HCT116 (cell line): ENCODE measurements at regions not wholly inside any gene's neighbourhood (a gene's known extent, or its start where the extent isn't known, plus 50 kb on each side); places are given as distances from the start of the nearest gene placed in this dataset.

ENCODE experiments used
- ATAC-seq: fragments of 200-7000 bp; cut with Tn5 transposase; 2 replicates; pipeline ENCODE4 v1.9.1; 2020; ENCODE audit warnings: mild to moderate bottlenecking, moderate library complexity
- BruUV-seq: library from RNA; stranded (reverse); fragments of 400-500 nt; replicated peaks from 2 replicates; lab custom pipeline; 2021; lab: Mats Ljungman, UMichigan
- CTCF ChIA-PET: fragments of 300-600 bp; sonication (Branson Sonifier 250); formaldehyde crosslinking; loops from one replicate; lab custom pipeline; 2021; ENCODE audit warnings: antibody characterized with exemption; lab: Charles Lee
- POLR2A ChIA-PET: fragments of 300-600, 350-600 bp; sonication (Branson Sonifier 250); formaldehyde crosslinking; loops from one replicate; lab custom pipeline; 2021; ENCODE audit warnings: antibody characterized with exemption; lab: Charles Lee
- RAD21 ChIA-PET, 2 experiments: fragments of 300-600 bp; sonication (Branson Sonifier 250); formaldehyde crosslinking; loops; one replicate each; lab custom pipeline; 2023; ENCODE audit warnings: low total read pairs in 2 of 2; ENCODE audit not compliant: uncharacterized antibody in 2 of 2, unreplicated experiment in 2 of 2, low non-redundant PET in 1 of 2; lab: Charles Lee
- DNase-seq: peaks from one replicate; pipeline ENCODE4 v3.0.0-alpha.2; 2010; ENCODE audit warnings: low read depth, low spot score
- H2AFZ ChIP-seq: fragments of 200-600 bp; shearing (Covaris generic), sonication (generic); 2 replicates; pipeline ENCODE4 v1.6.1; 2017; ENCODE audit warnings: low read depth, mixed run types, mixed read lengths, antibody characterized with exemption, low read length; ENCODE audit not compliant: poor library complexity, severe bottlenecking
- H3K27ac ChIP-seq: 2 replicates; pipeline ENCODE4 v1.5.1; 2012; ENCODE audit warnings: low read depth, low read length
- H3K27me3 ChIP-seq: fragments of 200-600 bp; sonication (generic); 2 replicates; pipeline ENCODE4 v1.6.1; 2016; ENCODE audit warnings: mixed run types, low read length, mixed read lengths; ENCODE audit not compliant: insufficient read depth
- H3K36me3 ChIP-seq, 2 experiments: fragments of 200-500 bp in 1 of 2; fragments of 200-600 bp in 1 of 2; sonication (Bioruptor generic) in 1 of 2; sonication (generic) in 1 of 2; 2 replicates each; pipeline versions ENCODE4 v1.5.1 to v1.6.1; 2014 to 2016; ENCODE audit warnings: low read length in 2 of 2, inconsistent platforms in 1 of 2, mixed read lengths in 1 of 2, mixed run types in 1 of 2; ENCODE audit not compliant: insufficient read depth in 2 of 2, control insufficient read depth in 1 of 2
- H3K4me1 ChIP-seq, 2 experiments: fragments of 200-600 bp in 1 of 2; sonication (generic) in 1 of 2; 2 replicates each; pipeline versions ENCODE4 v1.5.1 to v1.6.1; 2012 to 2017; ENCODE audit warnings: low read length in 2 of 2, inconsistent platforms in 1 of 2, mild to moderate bottlenecking in 1 of 2, mixed read lengths in 1 of 2, mixed run types in 1 of 2, moderate library complexity in 1 of 2; ENCODE audit not compliant: insufficient read depth in 2 of 2, control insufficient read depth in 1 of 2
- H3K4me2 ChIP-seq: fragments of 200-600 bp; sonication (generic); 2 replicates; pipeline ENCODE4 v1.6.1; 2017; ENCODE audit warnings: mixed run types, low read length, mixed read lengths
- H3K4me3 ChIP-seq, 2 experiments: fragments of 200-600 bp in 1 of 2; sonication (generic) in 1 of 2; replicated peaks in 1 of 2; 2 replicates each; pipeline ENCODE4 v1.5.1; 2011 to 2016; ENCODE audit warnings: low read length in 2 of 2, control low read depth in 1 of 2, low read depth in 1 of 2, mild to moderate bottlenecking in 1 of 2, mixed read lengths in 1 of 2, mixed run types in 1 of 2
- H3K79me2 ChIP-seq: fragments of 200-600 bp; sonication (generic); 2 replicates; pipeline ENCODE4 v1.6.1; 2017; ENCODE audit warnings: mild to moderate bottlenecking, mixed run types, low read length, moderate library complexity, mixed read lengths; ENCODE audit not compliant: insufficient read depth
- H3K9ac ChIP-seq: fragments of 200-600 bp; sonication (generic); 2 replicates; pipeline ENCODE4 v1.6.1; 2016; ENCODE audit warnings: low read length, mixed read lengths
- H3K9me2 ChIP-seq: fragments of 200-600 bp; sonication (generic), shearing (Covaris generic); 2 replicates; pipeline ENCODE4 v1.6.1; 2017; ENCODE audit warnings: mixed run types, mild to moderate bottlenecking, moderate library complexity; ENCODE audit not compliant: insufficient read depth
- H3K9me3 ChIP-seq, 2 experiments: fragments of 200-500 bp in 1 of 2; fragments of 200-600 bp in 1 of 2; sonication (Bioruptor generic) in 1 of 2; sonication (generic) in 1 of 2; 2 replicates each; pipeline ENCODE4 v1.6.1; 2014 to 2017; ENCODE audit warnings: low read length in 2 of 2, mixed read lengths in 2 of 2, inconsistent platforms in 1 of 2, low read depth in 1 of 2, mild to moderate bottlenecking in 1 of 2, mixed run types in 1 of 2, moderate library complexity in 1 of 2; ENCODE audit not compliant: control insufficient read depth in 1 of 2, insufficient read depth in 1 of 2
- H4K20me1 ChIP-seq: fragments of 200-600 bp; sonication (generic), shearing (Covaris generic); 2 replicates; pipeline ENCODE4 v1.6.1; 2017; ENCODE audit warnings: mixed run types, mild to moderate bottlenecking, moderate library complexity; ENCODE audit not compliant: insufficient read depth
- CBX3 ChIP-seq: IDR thresholded peaks from 2 replicates; pipeline ENCODE4 v1.6.1; 2012; ENCODE audit warnings: low read depth
- CEBPB ChIP-seq: IDR thresholded peaks from 2 replicates; pipeline ENCODE4 v1.6.1; 2012; ENCODE audit warnings: low read depth
- CTCF ChIP-seq, 3 experiments: fragments of 200-600 bp in 1 of 3; sonication (generic) in 1 of 3; IDR thresholded peaks in 2 of 3; conservative IDR thresholded peaks in 1 of 3; 2 replicates each; pipeline ENCODE4 v1.5.1; 2012 to 2017; ENCODE audit warnings: low read depth in 2 of 3, low read length in 2 of 3, antibody characterized with exemption in 1 of 3, borderline replicate concordance in 1 of 3, control low read depth in 1 of 3, mild to moderate bottlenecking in 1 of 3, mixed read lengths in 1 of 3, mixed run types in 1 of 3, moderate library complexity in 1 of 3; ENCODE audit not compliant: insufficient read depth in 1 of 3
- EGR1 ChIP-seq: IDR thresholded peaks from 2 replicates; pipeline ENCODE4 v1.6.1; 2012; ENCODE audit warnings: low read depth
- EZH2 ChIP-seq: fragments of 200-600 bp; sonication (generic); IDR thresholded peaks from 2 replicates; pipeline ENCODE4 v1.6.1; 2017; ENCODE audit warnings: antibody characterized with exemption, mixed run types
- EZH2phosphoT487 ChIP-seq: fragments of 200-600 bp; IDR thresholded peaks from 2 replicates; pipeline ENCODE4 v1.6.1; 2018; ENCODE audit warnings: antibody characterized with exemption, borderline replicate concordance
- FOSL1 ChIP-seq: IDR thresholded peaks from 2 replicates; pipeline ENCODE4 v1.6.1; 2012; ENCODE audit warnings: low read depth
- JUND ChIP-seq: IDR thresholded peaks from 2 replicates; pipeline ENCODE4 v1.6.1; 2012
- POLR2A ChIP-seq: IDR thresholded peaks from 2 replicates; pipeline ENCODE4 v1.7.0; 2011; ENCODE audit warnings: borderline replicate concordance; ENCODE audit not compliant: insufficient read depth, insufficient read length; ENCODE audit errors: extremely low read depth
- POLR2AphosphoS5 ChIP-seq: IDR thresholded peaks from 2 replicates; pipeline ENCODE4 v1.6.1; 2011; ENCODE audit warnings: mild to moderate bottlenecking, low read depth, low read length, moderate library complexity
- RAD21 ChIP-seq: IDR thresholded peaks from 2 replicates; pipeline ENCODE4 v1.6.1; 2012; ENCODE audit warnings: low read depth, mild to moderate bottlenecking
- SIN3A ChIP-seq: IDR thresholded peaks from 2 replicates; pipeline ENCODE4 v1.6.1; 2012; ENCODE audit warnings: low read depth
- SRF ChIP-seq: IDR thresholded peaks from 2 replicates; pipeline ENCODE4 v1.6.1; 2012; ENCODE audit warnings: low read depth
- TCF7L2 ChIP-seq: IDR thresholded peaks from 2 replicates; pipeline ENCODE4 v1.7.0; 2011; ENCODE audit warnings: borderline replicate concordance, inconsistent platforms; ENCODE audit not compliant: insufficient read depth, insufficient read length; ENCODE audit errors: extremely low read depth
- YY1 ChIP-seq: IDR thresholded peaks from 2 replicates; pipeline ENCODE4 v1.6.1; 2011; ENCODE audit warnings: low read length, low read depth, moderate library complexity, mild to moderate bottlenecking; ENCODE audit not compliant: insufficient replicate concordance; ENCODE audit errors: extremely low read depth
- ZBTB33 ChIP-seq: IDR thresholded peaks from 2 replicates; pipeline ENCODE4 v1.6.1; 2011; ENCODE audit warnings: mild to moderate bottlenecking, low read length, moderate library complexity; ENCODE audit not compliant: insufficient replicate concordance; ENCODE audit errors: extremely low read depth
- ZFX ChIP-seq: fragments of 450-650 bp; IDR thresholded peaks from 2 replicates; pipeline ENCODE4 v1.6.1; 2017
- ZNF274 ChIP-seq: fragments of 200-500 bp; sonication (Bioruptor generic); IDR thresholded peaks from 2 replicates; pipeline ENCODE4 v1.6.1; 2014; ENCODE audit warnings: mild to moderate bottlenecking, low read depth, low read length, inconsistent platforms
- intact Hi-C: fragments of 100-400 bp; cut with micrococcal nuclease; formaldehyde crosslinking; loops from 2 replicates; pipeline ENCODE4 v1.10.0; 2022
- TF ChIP-seq, protein P1 (sequence below): IDR thresholded peaks from 2 replicates; pipeline ENCODE4 v1.6.1; 2012; ENCODE audit warnings: low read depth

- TF ChIP-seq SIN3A, result no peak
- no peak for TF ChIP-seq CEBPB
- TF ChIP-seq CBX3, result no peak
- TF ChIP-seq ZBTB33, result no peak
- TF ChIP-seq YY1, result no peak
- TF ChIP-seq EZH2, result no peak
- no peak for TF ChIP-seq JUND
- no peak for TF ChIP-seq TCF7L2
- no peak for TF ChIP-seq EGR1
- TF ChIP-seq SRF, result no peak
- no peak for TF ChIP-seq ZFX
- TF ChIP-seq CTCF (IDR thresholded peaks at IDR 0.05 in 2 of 3, conservative IDR thresholded peaks at IDR 0.05 in 1 of 3; ENCODE audit: borderline replicate concordance in 1 of 3, insufficient read depth in 1 of 3, low read depth in 2 of 3, low read length in 2 of 3), result no peak
- no peak for TF ChIP-seq EZH2phosphoT487
- no peak for TF ChIP-seq RAD21
- TF ChIP-seq ZNF274, result no peak
- no peak for TF ChIP-seq POLR2A
- TF ChIP-seq FOSL1, result no peak
- TF ChIP-seq, protein P1, sequence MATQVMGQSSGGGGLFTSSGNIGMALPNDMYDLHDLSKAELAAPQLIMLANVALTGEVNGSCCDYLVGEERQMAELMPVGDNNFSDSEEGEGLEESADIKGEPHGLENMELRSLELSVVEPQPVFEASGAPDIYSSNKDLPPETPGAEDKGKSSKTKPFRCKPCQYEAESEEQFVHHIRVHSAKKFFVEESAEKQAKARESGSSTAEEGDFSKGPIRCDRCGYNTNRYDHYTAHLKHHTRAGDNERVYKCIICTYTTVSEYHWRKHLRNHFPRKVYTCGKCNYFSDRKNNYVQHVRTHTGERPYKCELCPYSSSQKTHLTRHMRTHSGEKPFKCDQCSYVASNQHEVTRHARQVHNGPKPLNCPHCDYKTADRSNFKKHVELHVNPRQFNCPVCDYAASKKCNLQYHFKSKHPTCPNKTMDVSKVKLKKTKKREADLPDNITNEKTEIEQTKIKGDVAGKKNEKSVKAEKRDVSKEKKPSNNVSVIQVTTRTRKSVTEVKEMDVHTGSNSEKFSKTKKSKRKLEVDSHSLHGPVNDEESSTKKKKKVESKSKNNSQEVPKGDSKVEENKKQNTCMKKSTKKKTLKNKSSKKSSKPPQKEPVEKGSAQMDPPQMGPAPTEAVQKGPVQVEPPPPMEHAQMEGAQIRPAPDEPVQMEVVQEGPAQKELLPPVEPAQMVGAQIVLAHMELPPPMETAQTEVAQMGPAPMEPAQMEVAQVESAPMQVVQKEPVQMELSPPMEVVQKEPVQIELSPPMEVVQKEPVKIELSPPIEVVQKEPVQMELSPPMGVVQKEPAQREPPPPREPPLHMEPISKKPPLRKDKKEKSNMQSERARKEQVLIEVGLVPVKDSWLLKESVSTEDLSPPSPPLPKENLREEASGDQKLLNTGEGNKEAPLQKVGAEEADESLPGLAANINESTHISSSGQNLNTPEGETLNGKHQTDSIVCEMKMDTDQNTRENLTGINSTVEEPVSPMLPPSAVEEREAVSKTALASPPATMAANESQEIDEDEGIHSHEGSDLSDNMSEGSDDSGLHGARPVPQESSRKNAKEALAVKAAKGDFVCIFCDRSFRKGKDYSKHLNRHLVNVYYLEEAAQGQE, result no peak
- TF ChIP-seq POLR2AphosphoS5, result no peak
- no peak overlapping the region for H2AFZ ChIP-seq
- no peak for ATAC-seq
- H3K36me3 ChIP-seq, result no peaks in the 10 kb centered on the region
- no peak overlapping the region for H3K27ac ChIP-seq
- no peak overlapping the region for H3K4me3 ChIP-seq
- no peak for DNase-seq
- no peaks in the 10 kb centered on the region for H3K79me2 ChIP-seq
- intact Hi-C loops, result no loop called here
- H4K20me1 ChIP-seq, result no peaks in the 10 kb centered on the region
- H3K4me2 ChIP-seq, result no peak overlapping the region
- BruUV-seq, result no TSS peak
- H3K9ac ChIP-seq, result no peak overlapping the region
- ChIA-PET POLR2A (no interaction called here), CTCF (no interaction called here), RAD21 (interaction anchor here in 1 of 2 experiments (0.6 kb wide), 1 partner anchor 609 kb away, joined by 3 read pairs; no protein-coding TSS in a partner anchor)
- H3K9me3 ChIP-seq, result no peaks in the 10 kb centered on the region
- 0 out of 2 replicates have a peak, but pooled peaks cover 3% of the 10 kb centered on the region for H3K27me3 ChIP-seq
- no peaks in the 10 kb centered on the region for H3K9me2 ChIP-seq
- H3K4me1 ChIP-seq, result no peaks in the 10 kb centered on the region
These were observed 83.7 kb upstream of the THBS1 start for GRCh38 chr15:39497016-39497758.
